ENCODE measurements at regions not wholly inside any gene's neighbourhood (a gene's known extent, or its start where the extent isn't known, plus 50 kb on each side); places are given as distances from the start of the nearest gene placed in this dataset.

DNA sequence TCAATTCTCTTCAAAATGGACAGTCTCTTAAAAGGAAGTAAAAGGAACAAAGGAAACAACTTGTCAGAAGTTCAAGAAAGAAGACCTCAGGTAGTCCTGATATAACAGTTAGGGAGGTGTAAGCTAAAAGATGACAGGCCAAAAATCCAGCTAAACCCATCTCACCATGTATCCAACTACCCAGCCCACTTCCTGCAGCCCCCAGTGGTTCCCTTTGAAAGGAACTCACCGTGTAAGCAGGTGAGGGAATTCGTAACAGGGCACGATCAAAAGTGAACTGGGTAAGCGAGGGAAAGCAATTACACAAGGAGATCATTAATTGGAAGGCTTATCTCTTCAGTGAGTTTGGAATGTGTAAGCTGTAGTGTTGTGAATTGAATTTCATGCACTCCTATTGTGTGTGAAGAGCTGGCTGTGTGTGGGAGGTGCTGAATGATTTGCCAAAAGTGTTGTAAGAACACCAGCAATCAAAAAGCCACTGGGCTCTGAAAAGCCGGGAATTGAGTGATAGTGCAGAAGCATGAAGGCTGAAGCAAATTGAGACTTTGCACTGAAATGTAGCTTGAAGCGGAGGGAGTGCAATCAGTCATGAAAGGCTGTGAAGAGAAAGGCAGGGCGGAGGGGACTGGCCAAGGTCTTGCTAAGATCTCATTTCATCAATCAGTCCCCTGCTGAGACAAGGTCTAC lies 914.2 kb upstream of the LCORL start:
- TF ChIP-seq, protein P1, sequence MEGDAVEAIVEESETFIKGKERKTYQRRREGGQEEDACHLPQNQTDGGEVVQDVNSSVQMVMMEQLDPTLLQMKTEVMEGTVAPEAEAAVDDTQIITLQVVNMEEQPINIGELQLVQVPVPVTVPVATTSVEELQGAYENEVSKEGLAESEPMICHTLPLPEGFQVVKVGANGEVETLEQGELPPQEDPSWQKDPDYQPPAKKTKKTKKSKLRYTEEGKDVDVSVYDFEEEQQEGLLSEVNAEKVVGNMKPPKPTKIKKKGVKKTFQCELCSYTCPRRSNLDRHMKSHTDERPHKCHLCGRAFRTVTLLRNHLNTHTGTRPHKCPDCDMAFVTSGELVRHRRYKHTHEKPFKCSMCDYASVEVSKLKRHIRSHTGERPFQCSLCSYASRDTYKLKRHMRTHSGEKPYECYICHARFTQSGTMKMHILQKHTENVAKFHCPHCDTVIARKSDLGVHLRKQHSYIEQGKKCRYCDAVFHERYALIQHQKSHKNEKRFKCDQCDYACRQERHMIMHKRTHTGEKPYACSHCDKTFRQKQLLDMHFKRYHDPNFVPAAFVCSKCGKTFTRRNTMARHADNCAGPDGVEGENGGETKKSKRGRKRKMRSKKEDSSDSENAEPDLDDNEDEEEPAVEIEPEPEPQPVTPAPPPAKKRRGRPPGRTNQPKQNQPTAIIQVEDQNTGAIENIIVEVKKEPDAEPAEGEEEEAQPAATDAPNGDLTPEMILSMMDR (IDR thresholded peaks at IDR 0.05) = no peak
- TF ChIP-seq POLR2A (IDR thresholded peaks at IDR 0.05) = no peak

Data from esophagus squamous epithelium (tissue), 4 donors.